ENCODE measurements at regions not wholly inside any gene's neighbourhood (a gene's known extent, or its start where the extent isn't known, plus 50 kb on each side); places are given as distances from the start of the nearest gene placed in this dataset.
A peak's percentile ranks its signal among the peaks of the same experiment; 100 is the strongest.
"Not testable (repeated sequence)": the region's sequence is repeated elsewhere in the genome, so short reads cannot be mapped to it uniquely, and the experiment has no call there.

DNA sequence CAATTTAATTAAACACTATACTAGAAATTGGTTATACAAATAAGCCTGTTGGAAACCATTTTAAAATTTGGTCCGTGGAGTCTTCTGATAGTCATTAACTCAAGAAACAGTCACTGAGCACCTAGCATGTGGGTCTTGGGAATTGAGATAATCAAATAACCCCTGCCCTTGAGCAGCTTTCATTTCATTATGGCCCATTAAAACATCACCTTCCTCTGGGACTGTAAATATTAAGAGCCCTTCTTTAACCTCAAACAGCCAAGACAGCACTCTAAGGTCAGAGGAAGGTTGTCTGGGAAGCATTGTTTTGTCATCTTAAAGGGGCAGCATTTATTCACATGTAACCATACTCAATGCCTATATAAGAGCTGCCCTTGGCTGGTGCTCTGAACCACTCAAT is 610.3 kb upstream of the USP24 start:
- DNase-seq (ENCODE audit: low spot score), result no peak

GRCh38 chr1:55824251-55824640 is 609.1 kb upstream of the USP24 start:
- no peak for DNase-seq (ENCODE audit: low spot score)

- DNase-seq (ENCODE audit: low spot score), result peak; percentile 46
Measured at GRCh38 chr1:55823541-55824250, 608.5 kb upstream of the USP24 start.

DNA sequence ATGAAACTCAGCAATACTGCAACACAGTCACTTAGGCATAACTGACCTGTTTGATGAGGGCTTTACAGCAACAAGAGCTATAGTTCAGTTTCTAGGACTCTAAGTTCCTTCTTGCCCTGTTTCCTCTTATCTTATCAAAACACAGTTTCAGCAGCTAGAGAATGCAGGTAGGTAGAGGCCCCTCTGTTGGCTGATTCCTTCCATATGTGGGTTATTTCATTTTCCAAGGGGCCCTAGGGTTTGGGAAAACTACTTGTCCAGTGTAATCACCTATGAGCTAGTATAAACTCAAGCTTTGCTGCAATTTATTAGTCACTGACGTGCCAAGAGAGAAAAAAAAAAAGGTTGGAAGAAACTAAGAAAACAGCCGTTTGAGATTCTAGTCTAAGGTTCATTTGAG is 607.7 kb upstream of the USP24 start:
- no peak for DNase-seq (ENCODE audit: low spot score)

DNA sequence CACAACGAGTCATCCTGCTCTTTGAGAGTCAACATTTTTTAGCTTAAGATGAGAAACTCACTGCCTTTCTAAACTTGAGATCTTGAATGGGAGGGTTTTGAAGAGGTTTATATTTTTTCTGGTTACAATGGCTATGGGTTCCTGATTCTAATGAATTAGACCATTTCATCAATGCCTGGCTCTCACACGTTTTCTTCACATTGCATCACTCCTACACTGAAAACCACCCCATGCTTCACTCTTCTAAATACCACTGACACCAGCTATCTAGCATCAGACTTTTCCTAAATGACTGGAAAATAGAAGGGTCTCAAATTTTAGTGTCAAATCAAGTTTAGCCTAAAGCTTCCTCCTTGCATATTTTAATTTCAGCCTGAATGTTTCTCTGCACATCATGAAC is 606.1 kb upstream of the USP24 start:
- no peak for DNase-seq (ENCODE audit: low spot score)

DNA sequence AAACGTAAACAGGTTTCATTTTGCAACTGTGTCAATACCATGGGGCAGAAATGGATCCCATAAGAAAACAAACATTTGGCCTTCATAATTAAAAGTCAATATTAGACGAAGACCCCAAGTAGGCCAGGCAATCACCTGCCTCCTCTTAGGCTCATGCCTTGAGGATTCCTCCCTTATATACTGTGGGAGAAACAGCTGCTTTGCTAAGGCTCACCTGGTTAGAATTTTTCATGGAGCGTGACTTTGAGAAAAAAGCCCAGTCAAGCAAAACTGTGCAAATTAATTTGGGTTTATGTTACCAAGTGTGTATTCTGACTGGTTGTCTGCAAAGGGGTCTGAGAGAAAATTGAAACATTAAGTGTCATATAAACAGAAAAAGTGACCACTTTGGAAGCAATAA is 605.3 kb upstream of the USP24 start:
- DNase-seq (ENCODE audit: low spot score), result no peak

- no peak for DNase-seq (ENCODE audit: low spot score)
Measured at GRCh38 chr1:55819011-55819410, 603.8 kb upstream of the USP24 start.

DNA sequence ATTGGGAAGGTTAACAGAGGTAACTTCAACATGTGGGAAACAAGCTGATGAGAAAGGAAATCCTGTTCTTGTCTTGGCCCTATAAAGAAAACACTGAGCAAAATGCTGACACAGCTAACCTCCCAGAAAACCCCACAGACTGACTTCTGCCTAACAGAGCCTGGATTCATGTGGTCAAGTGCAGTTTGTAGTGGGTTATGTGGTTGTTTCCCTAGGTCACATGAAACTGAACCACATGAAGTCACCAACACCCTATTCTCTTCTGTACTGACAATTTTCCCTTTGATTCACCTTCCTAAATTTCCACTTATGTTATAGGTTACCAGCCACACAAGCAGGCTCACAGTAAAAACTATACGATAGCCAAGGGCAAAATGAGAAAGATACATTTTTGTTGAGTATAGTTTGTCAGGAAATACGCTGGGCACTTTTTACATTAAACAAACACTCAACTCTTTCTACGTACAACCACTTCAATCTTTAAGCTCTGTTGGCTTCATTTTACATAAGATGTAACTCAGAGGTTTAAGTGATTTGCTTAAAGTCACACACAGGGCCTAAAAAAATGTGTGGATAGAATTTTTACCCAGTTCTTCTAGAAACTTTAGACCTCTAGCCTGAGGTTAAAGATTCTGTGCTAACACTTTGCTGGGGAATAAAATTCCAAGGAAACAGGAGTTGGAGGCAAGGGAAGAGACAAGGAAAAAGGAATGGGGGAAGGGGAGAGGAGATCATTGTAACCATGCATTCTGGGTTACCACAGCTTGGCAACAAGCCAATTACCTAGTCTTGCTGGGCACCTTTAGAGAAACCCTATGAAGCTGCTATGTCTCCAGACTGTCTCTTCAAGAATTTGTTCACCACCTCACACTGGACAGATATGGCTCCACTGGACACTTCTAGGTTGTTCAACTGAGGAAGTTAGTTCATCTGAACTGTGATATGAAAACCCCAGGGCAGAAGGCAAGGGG is 601.6 kb upstream of the USP24 start:
- no peak for DNase-seq (ENCODE audit: low spot score)

DNA sequence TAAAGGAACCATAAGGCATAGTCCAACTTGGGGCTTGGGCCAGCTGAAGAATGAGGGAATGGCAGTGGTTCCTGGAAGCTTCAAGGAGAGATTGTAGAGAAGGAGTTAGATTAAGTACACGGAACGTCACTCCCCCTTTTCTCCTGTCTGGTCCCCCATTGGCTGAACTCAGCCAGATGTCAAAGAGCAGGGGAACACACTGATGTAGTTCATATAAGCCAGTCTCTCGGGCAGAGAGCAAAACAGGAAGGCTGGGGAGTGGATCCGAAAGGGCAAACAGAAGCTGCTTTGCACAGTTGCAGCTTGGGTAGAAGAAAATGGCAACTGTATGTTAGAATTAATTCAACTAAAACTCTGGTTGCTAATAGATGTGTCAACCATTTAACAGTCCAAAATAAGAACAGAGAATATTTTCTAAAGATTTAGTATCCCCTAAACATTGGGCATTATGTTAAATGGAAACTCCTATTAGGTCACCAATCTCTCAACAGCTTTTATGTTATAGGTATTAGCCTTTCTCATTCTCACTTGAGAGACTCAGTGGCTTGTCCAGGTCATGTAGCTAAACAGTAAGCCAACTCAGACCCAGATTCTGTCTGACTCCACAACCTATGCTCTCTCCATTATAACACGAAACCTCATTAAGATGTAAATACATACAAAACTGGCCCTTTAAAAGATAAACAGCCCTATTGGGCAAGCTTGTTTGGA is 600.7 kb upstream of the USP24 start:
- no peak for DNase-seq (ENCODE audit: low spot score)

DNA sequence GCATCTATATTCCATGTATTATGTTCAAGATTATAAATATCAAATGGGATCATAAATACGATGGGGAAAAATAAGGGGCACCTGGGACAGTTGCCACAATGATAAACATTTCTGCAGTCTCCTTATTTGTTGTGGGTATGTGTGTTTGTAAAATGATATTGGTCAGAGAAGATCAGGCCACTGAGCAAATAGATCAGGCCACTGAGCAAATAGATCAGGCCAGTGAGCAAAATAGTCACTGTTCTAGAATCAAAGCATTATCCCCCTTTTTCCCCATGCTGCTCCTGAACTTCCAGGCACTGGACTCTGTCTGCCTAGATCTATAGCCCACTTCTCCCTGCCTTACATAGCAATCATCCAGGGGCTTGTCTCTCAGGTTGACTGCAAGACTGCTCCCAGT is 599.8 kb upstream of the USP24 start:
- no peak for DNase-seq (ENCODE audit: low spot score)

- DNase-seq (ENCODE audit: low spot score), result peak; percentile 61
Measured at GRCh38 chr1:55813618-55814017, 598.5 kb upstream of the USP24 start.

DNA sequence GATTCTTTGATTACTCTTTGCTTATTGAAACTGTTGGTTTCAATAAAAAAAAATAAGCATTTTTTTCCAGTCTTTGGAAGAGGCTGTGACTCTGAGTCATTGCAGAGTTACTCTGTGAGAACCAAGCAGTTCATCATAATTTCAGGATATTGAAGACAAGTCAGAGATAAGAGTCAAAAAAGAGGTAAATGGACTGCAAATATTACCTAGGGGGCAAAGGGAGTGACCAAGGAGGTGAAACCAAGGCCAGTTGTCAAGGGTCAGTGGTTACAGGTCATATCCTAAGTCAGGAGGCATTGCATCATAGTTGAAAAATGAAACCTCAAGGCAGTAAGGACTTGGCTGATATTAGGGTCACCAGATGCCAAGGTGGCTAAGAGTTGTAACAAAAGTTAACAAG is 597.1 kb upstream of the USP24 start:
- no peak for DNase-seq (ENCODE audit: low spot score)

DNA sequence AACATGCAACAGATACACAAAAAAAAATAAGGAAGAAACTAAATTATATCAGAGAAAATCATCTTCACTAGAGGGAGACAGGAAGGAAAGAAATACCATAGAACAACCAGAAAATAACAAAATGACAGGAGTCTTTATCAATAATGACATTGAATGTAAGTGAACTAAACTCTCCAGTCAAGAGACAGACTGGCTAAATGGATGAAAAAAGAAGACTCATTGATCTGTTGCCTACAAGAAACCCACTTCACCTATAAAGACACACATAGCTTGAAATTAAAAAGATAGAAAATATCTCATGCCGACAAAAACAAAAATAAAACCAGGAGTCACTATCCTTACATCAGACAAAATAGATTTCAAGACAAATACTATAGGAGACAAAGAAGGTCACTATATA is 593.1 kb upstream of the USP24 start:
- no peak for DNase-seq (ENCODE audit: low spot score)

DNA sequence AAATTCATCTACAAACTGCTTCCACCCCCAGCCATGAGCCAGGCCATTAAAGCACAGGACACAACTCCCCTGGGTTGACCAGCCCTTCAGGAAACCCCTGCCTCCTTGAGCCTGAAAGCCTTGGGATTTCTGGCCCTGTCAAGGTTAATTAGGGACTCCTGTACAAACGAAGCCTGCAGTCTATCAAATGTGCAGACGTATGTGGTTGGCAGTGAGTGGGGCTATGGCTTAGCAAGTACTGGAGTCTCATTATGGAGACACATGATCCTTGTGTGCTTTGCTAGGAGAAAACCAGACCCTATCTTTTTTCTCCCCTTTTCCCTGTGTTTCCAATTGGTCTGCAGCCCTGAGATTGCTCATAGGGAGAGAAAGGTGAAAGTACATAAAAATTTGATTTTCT is 588.3 kb upstream of the USP24 start:
- no peak for DNase-seq (ENCODE audit: low spot score)

DNA sequence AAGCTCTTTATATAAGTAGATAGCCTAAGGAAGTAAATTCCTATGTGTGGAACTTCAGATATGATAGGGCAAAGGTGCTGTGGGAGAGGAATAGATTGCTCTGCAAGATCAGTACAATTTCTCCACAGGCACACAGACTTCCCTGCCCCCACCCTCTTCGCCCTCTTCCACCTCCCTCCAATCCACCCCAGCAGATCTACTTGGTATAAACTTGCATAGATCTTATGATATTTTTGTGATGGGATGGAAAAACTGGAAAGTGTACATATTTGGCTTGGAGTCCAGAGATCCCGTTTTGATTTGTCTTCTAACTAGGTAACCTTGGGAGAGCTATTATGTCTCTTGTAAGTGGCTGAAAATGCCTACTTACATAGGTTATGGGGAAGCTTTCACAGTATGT is 586.3 kb upstream of the USP24 start:
- no peak for DNase-seq (ENCODE audit: low spot score)

GRCh38 chr1:55800503-55800902 is 585.3 kb upstream of the USP24 start:
- no peak for DNase-seq (ENCODE audit: low spot score)

DNA sequence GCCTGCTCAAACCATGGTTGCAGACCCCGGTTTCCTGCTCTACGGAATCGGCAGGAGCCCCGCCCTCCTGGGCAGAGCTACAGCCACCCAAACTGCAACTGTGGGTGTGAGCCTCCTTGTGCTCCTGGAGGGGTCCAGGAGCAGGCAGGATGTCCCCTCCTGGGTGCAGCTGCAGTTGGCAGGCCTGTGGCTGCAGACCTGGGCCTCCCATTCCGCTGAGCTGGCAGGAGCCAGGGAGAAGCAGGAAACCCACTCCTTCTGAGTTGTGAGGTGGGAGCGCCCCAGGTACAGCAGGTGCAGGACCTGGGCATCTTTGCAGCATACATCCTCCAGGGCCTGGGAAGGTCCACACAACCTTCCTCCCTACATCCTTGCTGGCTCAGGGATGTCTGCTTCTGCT is 578.7 kb upstream of the USP24 start:
- no peak for DNase-seq (ENCODE audit: low spot score)

DNA sequence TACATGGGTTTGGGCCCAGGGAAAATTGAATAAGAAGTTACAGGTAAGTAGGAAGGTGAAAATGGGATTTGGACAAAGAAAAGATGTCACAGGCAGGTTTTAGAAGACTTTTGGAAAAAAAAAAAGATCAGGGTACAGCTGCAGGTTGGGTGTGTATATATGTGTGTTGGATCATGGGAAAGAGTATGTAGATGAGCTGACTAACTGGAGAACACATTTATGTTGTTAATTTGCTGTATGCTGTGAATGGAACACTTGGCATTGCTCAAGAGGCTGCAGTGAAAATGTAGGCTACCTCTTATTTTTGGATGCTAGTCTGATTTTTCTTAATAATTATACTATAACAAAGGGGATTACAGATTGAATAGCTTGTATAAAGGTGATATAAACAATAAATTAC is 577.7 kb upstream of the USP24 start:
- no peak for DNase-seq (ENCODE audit: low spot score)

DNA sequence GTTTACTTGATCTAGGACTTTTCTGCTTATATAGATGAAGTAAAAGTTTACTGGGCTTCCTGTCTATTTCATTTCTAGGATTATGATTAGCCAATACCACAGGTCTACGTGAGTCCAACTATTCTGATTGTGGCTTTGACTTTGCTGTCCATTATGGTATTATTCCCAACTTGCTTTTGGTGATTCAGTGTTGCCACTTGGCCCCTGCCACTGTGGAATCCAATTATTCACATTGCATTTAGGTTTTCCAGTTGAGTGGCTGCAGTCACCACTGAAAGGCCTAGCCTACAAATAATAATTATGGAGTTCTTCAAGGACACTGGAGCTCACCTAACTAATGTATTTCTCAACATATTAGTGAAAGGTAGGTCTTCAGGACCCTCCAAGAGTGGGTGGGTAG is 574.3 kb upstream of the USP24 start:
- no peak for DNase-seq (ENCODE audit: low spot score)

- DNase-seq (ENCODE audit: low spot score), result no peak
Measured at GRCh38 chr1:55786396-55786795, 571.2 kb upstream of the USP24 start.

DNA sequence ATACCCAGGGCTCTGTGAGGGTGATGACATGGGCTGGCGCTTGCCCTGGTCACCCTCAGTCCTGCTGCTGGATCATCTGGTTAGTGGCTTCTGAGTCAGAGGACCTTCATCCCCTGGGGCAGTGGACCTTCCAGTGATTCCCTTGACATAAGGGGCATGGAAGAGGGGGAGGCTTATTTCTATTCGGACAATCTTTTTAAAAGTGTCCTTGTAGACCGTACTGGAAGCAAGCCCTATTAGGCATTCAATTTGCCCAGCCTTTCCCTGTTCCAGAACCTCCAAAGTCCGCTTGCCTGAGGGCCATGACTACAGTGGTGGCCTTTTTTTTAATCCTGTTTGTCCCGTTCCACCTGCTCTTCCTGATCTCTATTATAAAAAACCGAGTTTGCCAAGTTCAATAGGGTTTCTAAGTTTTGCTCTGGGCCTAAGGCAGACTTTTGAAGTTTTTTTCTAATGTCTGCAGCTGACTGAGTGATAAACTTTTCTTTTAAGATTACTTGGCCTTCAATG is 569.8 kb upstream of the USP24 start:
- DNase-seq (ENCODE audit: low spot score), result not testable (repeated sequence)

DNA sequence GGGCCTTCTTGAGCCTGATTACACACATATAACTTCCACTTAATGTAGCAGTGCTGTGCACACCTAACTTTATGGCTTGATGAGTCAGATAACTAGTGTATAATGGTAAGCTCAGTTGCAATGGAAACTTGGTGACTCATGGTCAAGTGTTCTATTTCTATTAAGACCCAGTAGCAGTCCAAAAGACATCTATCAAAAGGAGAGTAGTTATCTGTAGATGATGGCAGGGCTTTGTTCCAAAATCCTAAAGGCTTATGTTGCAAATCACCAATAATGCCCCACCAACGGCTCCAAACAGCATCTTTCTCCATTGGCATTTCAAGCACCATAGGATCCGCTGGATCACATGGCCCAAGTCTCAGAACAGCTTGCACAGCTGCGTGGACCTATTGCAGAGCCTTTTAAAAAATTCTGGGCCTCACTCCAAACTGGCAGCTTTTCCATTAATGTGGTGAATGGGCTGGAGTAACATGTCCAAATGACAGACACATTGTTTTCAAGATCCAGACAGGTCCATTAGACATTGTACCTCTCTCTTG is 566.8 kb upstream of the USP24 start:
- peak; percentile 70 for DNase-seq (ENCODE audit: low spot score)

All from AG08395 (cell line).